ENCODE measurements at regions not wholly inside any gene's neighbourhood (a gene's known extent, or its start where the extent isn't known, plus 50 kb on each side); places are given as distances from the start of the nearest gene placed in this dataset.

DNA sequence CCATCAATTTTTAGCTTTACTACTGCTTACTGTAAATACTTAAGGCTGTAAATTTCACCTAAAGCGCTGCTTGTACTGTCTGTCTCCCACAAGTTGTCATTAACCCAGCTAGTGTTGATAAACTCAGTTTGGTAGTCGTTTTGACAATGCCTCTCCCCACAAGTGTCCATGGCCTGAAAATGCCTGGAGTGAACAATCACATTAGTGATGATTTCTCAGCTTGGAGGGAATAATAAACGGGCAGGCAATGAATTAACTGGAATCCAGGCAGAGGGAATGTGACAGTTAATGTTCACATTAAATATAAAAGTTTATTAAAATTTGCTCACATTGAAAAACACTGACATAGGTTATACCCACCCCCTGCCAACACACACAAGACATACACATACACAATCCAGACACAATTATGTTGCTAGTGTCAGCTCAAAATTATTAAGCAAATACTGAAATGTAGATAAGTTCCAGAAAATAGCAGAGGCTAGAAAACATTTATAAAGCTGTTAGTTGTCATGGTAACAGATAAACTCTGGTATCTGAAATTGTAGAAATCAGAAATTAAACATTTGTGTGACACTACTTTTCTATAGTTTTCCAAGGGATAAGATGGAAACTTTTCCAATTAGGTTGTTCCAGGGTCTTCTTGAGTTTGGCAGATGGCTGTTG is 341.9 kb downstream of the DIRAS2 start:
- TF ChIP-seq CTCF (IDR thresholded peaks at IDR 0.05): no peak
- no peak for TF ChIP-seq POLR2A (IDR thresholded peaks at IDR 0.05)
